HuH-7 (cell line): ENCODE measurements at regions not wholly inside any gene's neighbourhood (a gene's known extent, or its start where the extent isn't known, plus 50 kb on each side); places are given as distances from the start of the nearest gene placed in this dataset.
"Not testable (repeated sequence)": the region's sequence is repeated elsewhere in the genome, so short reads cannot be mapped to it uniquely, and the experiment has no call there.

Source experiments
- DNase-seq: peaks from one replicate; pipeline ENCODE4 v3.0.0; 2011; ENCODE audit warnings: low spot score

GRCh38 chr10:2891073-2891769, 176.1 kb upstream of the PFKP start:
- DNase-seq, result no peak

GRCh38 chr10:2890093-2890492, 177.3 kb upstream of the PFKP start:
- no peak for DNase-seq

GRCh38 chr10:2888403-2889004, 178.8 kb upstream of the PFKP start:
- no peak for DNase-seq

GRCh38 chr10:2887391-2888070, 179.8 kb upstream of the PFKP start:
- no peak for DNase-seq

GRCh38 chr10:2886662-2887061, 180.7 kb upstream of the PFKP start:
- no peak for DNase-seq

- DNase-seq, result no peak
These were observed 181.8 kb upstream of the PFKP start for GRCh38 chr10:2885288-2886278.

- DNase-seq, result not testable (repeated sequence)
These were observed 183.3 kb upstream of the PFKP start for GRCh38 chr10:2883983-2884540.

GRCh38 chr10:2883238-2883637, 184.1 kb upstream of the PFKP start:
- no peak for DNase-seq

- no peak for DNase-seq
These were observed 184.7 kb upstream of the PFKP start for GRCh38 chr10:2882628-2883027.

- no peak for DNase-seq
These were observed 185.4 kb upstream of the PFKP start for GRCh38 chr10:2881720-2882620.

- not testable (repeated sequence) for DNase-seq
These were observed 187.3 kb upstream of the PFKP start for GRCh38 chr10:2880050-2880449.

GRCh38 chr10:2878818-2879217, 188.5 kb upstream of the PFKP start:
- DNase-seq, result no peak

GRCh38 chr10:2876032-2876431, 191.3 kb upstream of the PFKP start:
- no peak for DNase-seq

- DNase-seq, result no peak
These were observed 192.4 kb upstream of the PFKP start for GRCh38 chr10:2874963-2875362.

GRCh38 chr10:2873769-2874168, 193.6 kb upstream of the PFKP start:
- no peak for DNase-seq

- no peak for DNase-seq
These were observed 195.6 kb upstream of the PFKP start for GRCh38 chr10:2871673-2872219.

- no peak for DNase-seq
These were observed 196.7 kb upstream of the PFKP start for GRCh38 chr10:2870654-2871053.

GRCh38 chr10:2867788-2868299, 199.5 kb upstream of the PFKP start:
- DNase-seq, result no peak

- DNase-seq, result no peak
These were observed 200.8 kb upstream of the PFKP start for GRCh38 chr10:2866569-2866968.

GRCh38 chr10:2861632-2862210, 205.6 kb upstream of the PFKP start:
- no peak for DNase-seq
